HEK293 (cell line): ENCODE measurements at regions not wholly inside any gene's neighbourhood (a gene's known extent, or its start where the extent isn't known, plus 50 kb on each side); places are given as distances from the start of the nearest gene placed in this dataset.

Experiments
- GFI1B ChIP-seq: fragments of 450-650 bp; formaldehyde crosslinking; IDR thresholded peaks from 2 replicates; pipeline ENCODE4 v1.5.1; 2016; ENCODE audit warnings: missing biosample characterization, missing genetic modification characterization
- SP2 ChIP-seq: fragments of 450-650 bp; formaldehyde crosslinking; IDR thresholded peaks from 2 replicates; pipeline ENCODE4 v1.5.1; 2016; ENCODE audit warnings: missing biosample characterization, missing genetic modification characterization
- ZFP37 ChIP-seq: fragments of 450-650 bp; formaldehyde crosslinking; IDR thresholded peaks from 2 replicates; pipeline ENCODE4 v1.5.1; 2016; ENCODE audit warnings: missing biosample characterization, missing genetic modification characterization
- ZNF292 ChIP-seq: fragments of 450-650 bp; formaldehyde crosslinking; IDR thresholded peaks from 2 replicates; pipeline ENCODE4 v1.5.1; 2016; ENCODE audit warnings: low read depth, missing biosample characterization, missing genetic modification characterization, borderline replicate concordance
- ZNF350 ChIP-seq: fragments of 450-650 bp; formaldehyde crosslinking; IDR thresholded peaks from 2 replicates; pipeline ENCODE4 v1.5.0; 2017; ENCODE audit warnings: missing biosample characterization, mild to moderate bottlenecking, missing genetic modification characterization
- ZNF776 ChIP-seq: fragments of 450-650 bp; formaldehyde crosslinking; IDR thresholded peaks from 2 replicates; pipeline ENCODE4 v1.5.0; 2017; ENCODE audit warnings: missing biosample characterization, missing genetic modification characterization, borderline replicate concordance
- ZNF785 ChIP-seq: fragments of 450-650 bp; formaldehyde crosslinking; IDR thresholded peaks from 2 replicates; pipeline ENCODE4 v1.5.1; 2016; ENCODE audit warnings: missing biosample characterization, missing genetic modification characterization
- TF ChIP-seq, protein P1 (sequence below): fragments of 450-650 bp; formaldehyde crosslinking; IDR thresholded peaks from 2 replicates; pipeline ENCODE4 v1.5.1; 2016; ENCODE audit warnings: missing biosample characterization, missing genetic modification characterization

GRCh38 chr2:126187668-126188067 is 468.3 kb upstream of the GYPC start:
- no peak for TF ChIP-seq ZNF785 (tag by site-specific recombination)
- TF ChIP-seq, protein P1, sequence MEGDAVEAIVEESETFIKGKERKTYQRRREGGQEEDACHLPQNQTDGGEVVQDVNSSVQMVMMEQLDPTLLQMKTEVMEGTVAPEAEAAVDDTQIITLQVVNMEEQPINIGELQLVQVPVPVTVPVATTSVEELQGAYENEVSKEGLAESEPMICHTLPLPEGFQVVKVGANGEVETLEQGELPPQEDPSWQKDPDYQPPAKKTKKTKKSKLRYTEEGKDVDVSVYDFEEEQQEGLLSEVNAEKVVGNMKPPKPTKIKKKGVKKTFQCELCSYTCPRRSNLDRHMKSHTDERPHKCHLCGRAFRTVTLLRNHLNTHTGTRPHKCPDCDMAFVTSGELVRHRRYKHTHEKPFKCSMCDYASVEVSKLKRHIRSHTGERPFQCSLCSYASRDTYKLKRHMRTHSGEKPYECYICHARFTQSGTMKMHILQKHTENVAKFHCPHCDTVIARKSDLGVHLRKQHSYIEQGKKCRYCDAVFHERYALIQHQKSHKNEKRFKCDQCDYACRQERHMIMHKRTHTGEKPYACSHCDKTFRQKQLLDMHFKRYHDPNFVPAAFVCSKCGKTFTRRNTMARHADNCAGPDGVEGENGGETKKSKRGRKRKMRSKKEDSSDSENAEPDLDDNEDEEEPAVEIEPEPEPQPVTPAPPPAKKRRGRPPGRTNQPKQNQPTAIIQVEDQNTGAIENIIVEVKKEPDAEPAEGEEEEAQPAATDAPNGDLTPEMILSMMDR = no peak
- TF ChIP-seq SP2 (tag by site-specific recombination) = no peak
- TF ChIP-seq ZNF350 (tag by site-specific recombination) = no peak
- TF ChIP-seq GFI1B = no peak
- TF ChIP-seq ZNF776 (tag by site-specific recombination) = no peak
- TF ChIP-seq ZNF292 = no peak
- TF ChIP-seq ZFP37 (tag by site-specific recombination) = no peak
